NB4 (cell line): ENCODE measurements at regions not wholly inside any gene's neighbourhood (a gene's known extent, or its start where the extent isn't known, plus 50 kb on each side); places are given as distances from the start of the nearest gene placed in this dataset.

Source experiments
- DNase-seq: peaks from one replicate; pipeline ENCODE4 v3.0.0; 2010; ENCODE audit warnings: low read depth
- H3K4me3 ChIP-seq: one replicate; pipeline ENCODE4 v1.5.1; 2011; ENCODE audit warnings: mild to moderate bottlenecking, low read depth, low read length, moderate library complexity
- CTCF ChIP-seq: IDR thresholded peaks from one replicate; pipeline ENCODE4 v1.5.1; 2012; ENCODE audit warnings: low read depth, low read length
- MAX ChIP-seq: IDR thresholded peaks from 2 replicates; pipeline ENCODE4 v1.6.1; 2011; ENCODE audit warnings: low read depth, low read length
- MYC ChIP-seq: IDR thresholded peaks from 2 replicates; pipeline ENCODE4 v1.6.1; 2011; ENCODE audit warnings: low read depth, low read length
- POLR2A ChIP-seq: IDR thresholded peaks from 2 replicates; pipeline ENCODE4 v1.6.1; 2011; ENCODE audit warnings: mild to moderate bottlenecking; ENCODE audit not compliant: insufficient read length; ENCODE audit errors: extremely low read depth

- TF ChIP-seq CTCF (no peak), MAX (no peak), MYC (no peak), POLR2A (no peak)
- no peak overlapping the region for H3K4me3 ChIP-seq
- DNase-seq = no peak
Measured at GRCh38 chr3:30307372-30307950, 298.9 kb upstream of the TGFBR2 start.

GRCh38 chr3:30308131-30308530 lies 298.3 kb upstream of the TGFBR2 start:
- no peak for DNase-seq
- no peak for TF ChIP-seq CTCF
- TF ChIP-seq MAX = no peak
- no peak for TF ChIP-seq POLR2A
- no peak for TF ChIP-seq MYC
- H3K4me3 ChIP-seq = no peak overlapping the region

- no peak for DNase-seq
Measured at GRCh38 chr3:30309961-30310954, 296.1 kb upstream of the TGFBR2 start.

GRCh38 chr3:30311781-30312180 lies 294.6 kb upstream of the TGFBR2 start:
- DNase-seq = no peak
- no peak overlapping the region for H3K4me3 ChIP-seq
- no peak for TF ChIP-seq CTCF
- TF ChIP-seq MYC = no peak

More at GRCh38 chr3:30309961-30310954, 296.1 kb upstream of the TGFBR2 start:
- no peak for TF ChIP-seq MAX
- no peak for TF ChIP-seq CTCF
- TF ChIP-seq POLR2A = no peak
- no peak for TF ChIP-seq MYC
- H3K4me3 ChIP-seq = no peak overlapping the region

- TF ChIP-seq MYC (no peak), POLR2A (no peak), MAX (no peak), CTCF (no peak)
- H3K4me3 ChIP-seq = no peak overlapping the region
- no peak for DNase-seq
Measured at GRCh38 chr3:30313840-30314239, 292.6 kb upstream of the TGFBR2 start.
